Left lung (tissue), 4 donors: ENCODE measurements at regions not wholly inside any gene's neighbourhood (a gene's known extent, or its start where the extent isn't known, plus 50 kb on each side); places are given as distances from the start of the nearest gene placed in this dataset.

Experiments used
- ATAC-seq: fragments of 200-7000 bp; cut with Tn5 transposase; one replicate; pipeline ENCODE4 v1.9.1; 2020; ENCODE audit warnings: moderate library complexity
- DNase-seq, 4 donors: peaks; one replicate each; pipeline ENCODE4 v3.0.0-alpha.2; 2013 to 2020
- H3K27ac ChIP-seq, 2 donors: fragments of 200-600 bp; sonication (generic) in 1 of 2; one replicate each; pipeline versions ENCODE4 v1.5.0 to v1.8.0; 2020 to 2021
- H3K27me3 ChIP-seq, 2 donors: fragments of 200-600 bp; sonication (generic) in 1 of 2; one replicate each; pipeline versions ENCODE4 v1.5.0 to v1.8.0; 2020 to 2021
- H3K36me3 ChIP-seq, 2 donors: fragments of 200-600 bp; sonication (generic) in 1 of 2; one replicate each; pipeline versions ENCODE4 v1.5.0 to v1.8.0; 2020 to 2021
- H3K4me1 ChIP-seq, 2 donors: fragments of 200-600 bp; one replicate each; pipeline ENCODE4 v1.8.0; 2021
- H3K4me3 ChIP-seq, 2 donors: fragments of 200-600 bp; sonication (generic) in 1 of 2; one replicate each; pipeline versions ENCODE4 v1.5.0 to v1.8.0; 2020 to 2021; ENCODE audit warnings: mild to moderate bottlenecking in 1 of 2
- H3K9me3 ChIP-seq, 2 donors: fragments of 200-600 bp; sonication (generic) in 1 of 2; one replicate each; pipeline versions ENCODE4 v1.5.0 to v1.8.0; 2020 to 2021
- CTCF ChIP-seq, 2 donors: fragments of 200-600 bp; sonication (generic) in 1 of 2; IDR thresholded peaks; one replicate each; pipeline versions ENCODE4 v1.5.0 to v1.8.0; 2021; ENCODE audit warnings: antibody characterized with exemption in 2 of 2
- intact Hi-C, 2 donors: fragments of 100-400 bp; cut with DNase I; formaldehyde crosslinking; loops; one replicate each; pipeline versions ENCODE4 v1.11.2 to v1.14.2; 2022
- donor health status: DM: no; HTN: yes; CAD: no.
- donor health status: DM: no; HTN: no; CAD: no.

- TF ChIP-seq CTCF (IDR thresholded peaks at IDR 0.05) = no peak
- intact Hi-C loops = no loop called here
- no peak for ATAC-seq
- Histone ChIP-seq H3K27me3 (no peaks in the 10 kb centered on the region), H3K4me3 (no peak overlapping the region), H3K9me3 (peaks cover 0 to 17% of the 10 kb centered on the region in 2 donors), H3K27ac (no peak overlapping the region), H3K4me1 (no peaks in the 10 kb centered on the region), H3K36me3 (no peaks in the 10 kb centered on the region)
- DNase-seq = no peak
These were observed 1570.8 kb upstream of the ADGRL3 start for GRCh38 chr4:59629348-59629747.

- no peak for TF ChIP-seq CTCF (IDR thresholded peaks at IDR 0.05)
- peaks cover 0 to 18% of the 10 kb centered on the region in 2 donors for H3K9me3 ChIP-seq
- H3K27me3 ChIP-seq = no peaks in the 10 kb centered on the region
- intact Hi-C loops = no loop called here
- H3K36me3 ChIP-seq = no peaks in the 10 kb centered on the region
- ATAC-seq (no peak), DNase-seq (no peak)
- no peak overlapping the region for H3K27ac ChIP-seq
- no peaks in the 10 kb centered on the region for H3K4me1 ChIP-seq
- no peak overlapping the region for H3K4me3 ChIP-seq
These were observed 1569.9 kb upstream of the ADGRL3 start for GRCh38 chr4:59630235-59630634.

GRCh38 chr4:59630922-59631321 lies 1569.2 kb upstream of the ADGRL3 start:
- Histone ChIP-seq H3K4me1 (no peaks in the 10 kb centered on the region), H3K9me3 (peaks cover 0 to 18% of the 10 kb centered on the region in 2 donors), H3K27me3 (no peaks in the 10 kb centered on the region), H3K27ac (no peak overlapping the region), H3K4me3 (no peak overlapping the region), H3K36me3 (no peaks in the 10 kb centered on the region)
- intact Hi-C loops = no loop called here
- ATAC-seq = no peak
- DNase-seq = no peak
- TF ChIP-seq CTCF (IDR thresholded peaks at IDR 0.05) = no peak

GRCh38 chr4:59637596-59637995 lies 1562.5 kb upstream of the ADGRL3 start:
- no peak for ATAC-seq
- Histone ChIP-seq H3K9me3 (peaks cover 5 to 15% of the 10 kb centered on the region in 2 donors), H3K4me1 (no peaks in the 10 kb centered on the region), H3K27ac (no peak overlapping the region), H3K36me3 (no peaks in the 10 kb centered on the region), H3K4me3 (no peak overlapping the region), H3K27me3 (no peaks in the 10 kb centered on the region)
- no peak for TF ChIP-seq CTCF (IDR thresholded peaks at IDR 0.05)
- intact Hi-C loops = no loop called here
- no peak for DNase-seq

GRCh38 chr4:59643682-59644081 lies 1556.4 kb upstream of the ADGRL3 start:
- H3K4me3 ChIP-seq = no peak overlapping the region
- intact Hi-C loops = no loop called here

More at GRCh38 chr4:59643682-59644081, 1556.4 kb upstream of the ADGRL3 start:
- TF ChIP-seq CTCF (IDR thresholded peaks at IDR 0.05) = no peak
- Histone ChIP-seq H3K27me3 (no peaks in the 10 kb centered on the region), H3K9me3 (peaks cover 0 to 3% of the 10 kb centered on the region in 2 donors), H3K36me3 (no peaks in the 10 kb centered on the region), H3K27ac (no peak overlapping the region), H3K4me1 (no peaks in the 10 kb centered on the region)
- DNase-seq (no peak), ATAC-seq (no peak)
